Activated CD4-positive, alpha-beta T cell treated with anti-CD3 and anti-CD28 coated beads for 36 hours (primary cell): ENCODE measurements at regions not wholly inside any gene's neighbourhood (a gene's known extent, or its start where the extent isn't known, plus 50 kb on each side); places are given as distances from the start of the nearest gene placed in this dataset.

ENCODE experiments used
- ATAC-seq: fragments of 200-7000 bp; cut with Tn5 transposase; one replicate; pipeline ENCODE4 v1.10.0; 2021; ENCODE audit warnings: mild to moderate bottlenecking, moderate library complexity
- CTCF ChIA-PET: fragments of 350-600 bp; sonication (Branson Sonifier 250); formaldehyde crosslinking; loops from one replicate; lab custom pipeline; 2021; ENCODE audit warnings: antibody characterized with exemption; lab: Charles Lee
- POLR2A ChIA-PET: fragments of 350-600 bp; sonication (Branson Sonifier 250); formaldehyde crosslinking; loops from one replicate; lab custom pipeline; 2021; ENCODE audit warnings: antibody characterized with exemption, inconsistent platforms; lab: Charles Lee
- DNase-seq: peaks from one replicate; pipeline ENCODE4 v3.0.0-alpha.2; 2020
- H3K27ac Mint-ChIP-seq: one replicate; pipeline ENCODE4 v1.8.0; 2021; ENCODE audit warnings: mixed read lengths
- H3K27me3 Mint-ChIP-seq: one replicate; pipeline ENCODE4 v1.8.0; 2021; ENCODE audit warnings: mixed read lengths
- H3K36me3 Mint-ChIP-seq: one replicate; pipeline ENCODE4 v1.8.0; 2021; ENCODE audit warnings: low read depth, mixed read lengths
- H3K4me1 Mint-ChIP-seq: one replicate; pipeline ENCODE4 v1.8.0; 2021; ENCODE audit warnings: mixed read lengths
- H3K4me3 Mint-ChIP-seq: one replicate; pipeline ENCODE4 v1.8.0; 2021; ENCODE audit warnings: mild to moderate bottlenecking, moderate library complexity, mixed read lengths
- H3K9me3 Mint-ChIP-seq: one replicate; pipeline ENCODE4 v1.8.0; 2021; ENCODE audit warnings: low read depth, mixed read lengths
- intact Hi-C, 2 experiments: fragments of 100-400 bp; cut with DNase I in 1 of 2; cut with micrococcal nuclease in 1 of 2; formaldehyde crosslinking; loops; one replicate each; pipeline versions ENCODE4 v1.14.2 to v1.15.1; 2022 to 2024; cut with DNase I, micrococcal nuclease

GRCh38 chr12:91853350-91854127, 292.1 kb downstream of the BTG1 start:
- CTCF ChIA-PET: interaction anchor here (1.5 kb wide), 1 partner anchor 42 kb away, joined by 5 read pairs; no protein-coding TSS in a partner anchor
- peaks cover 1% of the 10 kb centered on the region for H3K36me3 Mint-ChIP-seq
- ATAC-seq (no peak), DNase-seq (no peak)
- POLR2A ChIA-PET: no interaction called here
- H3K4me3 Mint-ChIP-seq: no peak overlapping the region
- intact Hi-C loops: loop anchor here in 1 of 2 experiments (2.0 kb wide), 1 partner anchor 23 kb away; no protein-coding TSS in a partner anchor
- H3K9me3 Mint-ChIP-seq: no peaks in the 10 kb centered on the region
- no peaks in the 10 kb centered on the region for H3K27me3 Mint-ChIP-seq
- peaks cover 26% of the 10 kb centered on the region for H3K4me1 Mint-ChIP-seq
- no peak overlapping the region for H3K27ac Mint-ChIP-seq

- CTCF ChIA-PET: interaction anchor here (1.5 kb wide), 1 partner anchor 41 kb away, joined by 5 read pairs; no protein-coding TSS in a partner anchor
- Mint-ChIP-seq H3K27me3 (no peaks in the 10 kb centered on the region), H3K4me1 (peaks cover 18% of the 10 kb centered on the region), H3K36me3 (no peaks in the 10 kb centered on the region), H3K27ac (no peak overlapping the region), H3K9me3 (no peaks in the 10 kb centered on the region), H3K4me3 (no peak overlapping the region)
- no peak for DNase-seq
- ATAC-seq: no peak
- intact Hi-C loops: loop anchor here in 1 of 2 experiments (2.0 kb wide), 1 partner anchor 24 kb away; no protein-coding TSS in a partner anchor
- POLR2A ChIA-PET: no interaction called here
Measured at GRCh38 chr12:91852634-91853033, 293.0 kb downstream of the BTG1 start.

DNA sequence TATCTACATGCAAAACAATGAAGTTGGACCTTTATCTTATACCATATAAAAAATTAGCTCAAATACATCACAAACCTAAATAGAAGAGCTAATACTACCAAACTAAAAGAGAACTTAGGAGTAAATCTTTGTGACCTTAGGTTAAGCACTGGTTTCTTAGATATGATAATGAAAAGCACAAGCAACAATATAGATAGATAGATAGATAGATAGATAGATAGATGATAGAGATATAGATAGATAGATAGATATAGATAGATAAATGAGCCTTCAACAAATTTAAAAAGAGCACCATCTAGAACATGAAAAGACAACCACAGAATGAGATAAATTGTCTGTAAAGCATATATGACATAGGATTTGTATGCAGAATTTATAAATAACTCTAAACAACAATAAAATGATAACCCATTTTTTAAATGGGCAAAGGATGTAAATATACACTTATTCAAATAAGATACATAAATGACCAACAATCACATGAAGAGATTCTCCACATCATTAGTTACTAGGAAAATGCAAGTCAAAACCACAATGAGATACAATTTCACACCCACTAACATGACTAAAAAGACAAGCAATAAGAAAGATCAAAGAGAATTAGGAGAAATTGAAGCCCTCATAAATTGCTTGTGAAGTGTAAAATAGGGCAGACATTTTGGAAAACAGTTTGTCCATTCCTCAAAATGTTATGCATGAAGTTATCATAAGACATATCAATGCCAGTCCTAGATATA, 293.7 kb downstream of the BTG1 start:
- Mint-ChIP-seq H3K27me3 (no peaks in the 10 kb centered on the region), H3K36me3 (no peaks in the 10 kb centered on the region), H3K4me1 (peaks cover 18% of the 10 kb centered on the region), H3K27ac (no peak overlapping the region), H3K4me3 (no peak overlapping the region), H3K9me3 (no peaks in the 10 kb centered on the region)
- intact Hi-C loops: loop anchor here in 1 of 2 experiments (2.0 kb wide), 1 partner anchor 25 kb away; no protein-coding TSS in a partner anchor
- ATAC-seq (peak; percentile 53), DNase-seq (no peak)
- POLR2A ChIA-PET: no interaction called here
- CTCF ChIA-PET: interaction anchor here (2.0 kb wide), 1 partner anchor 41 kb away, joined by 5 read pairs; no protein-coding TSS in a partner anchor

DNA sequence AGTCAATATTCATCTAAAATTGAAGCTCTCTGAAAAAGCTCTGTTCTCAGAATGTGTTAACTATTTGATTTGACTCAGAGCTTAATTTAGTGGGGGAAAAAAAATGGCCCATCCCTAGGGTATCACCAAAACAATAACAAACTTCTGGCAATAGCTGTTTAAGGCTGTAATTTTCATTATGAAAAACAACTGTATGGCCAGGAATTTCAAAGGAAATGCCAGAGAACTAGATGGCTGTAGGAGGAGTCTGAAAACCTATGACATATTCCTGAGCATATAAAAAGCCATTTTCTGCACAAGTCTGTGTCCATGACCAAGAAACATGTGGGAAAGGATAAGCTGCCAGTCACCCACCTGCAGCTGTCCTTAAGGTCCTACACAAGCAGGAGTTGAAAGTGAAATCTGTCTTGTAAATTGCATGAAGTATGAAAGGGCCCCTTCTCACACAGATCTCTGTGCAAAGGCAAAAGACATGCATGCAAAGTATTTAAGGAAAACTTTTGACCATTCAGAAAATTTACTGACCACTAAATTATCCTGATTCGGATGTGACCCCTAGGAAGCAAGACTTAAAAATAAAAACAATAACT, 299.1 kb downstream of the BTG1 start:
- ATAC-seq (no peak), DNase-seq (no peak)
- H3K27me3 Mint-ChIP-seq: no peaks in the 10 kb centered on the region
- H3K36me3 Mint-ChIP-seq: peaks cover 2% of the 10 kb centered on the region
- H3K27ac Mint-ChIP-seq: no peak overlapping the region
- H3K4me1 Mint-ChIP-seq: peaks cover 9% of the 10 kb centered on the region
- ChIA-PET POLR2A (no interaction called here), CTCF (interaction anchor here (0.6 to 1.2 kb wide), 3 partner anchors 17 to 43 kb away, joined by 3 read pairs; no protein-coding TSS in a partner anchor)
- intact Hi-C loops: no loop called here
- H3K4me3 Mint-ChIP-seq: no peak overlapping the region
- peaks cover 13% of the 10 kb centered on the region for H3K9me3 Mint-ChIP-seq

- DNase-seq (no peak), ATAC-seq (no peak)
- CTCF ChIA-PET: interaction anchor here (0.8 to 1.3 kb wide), 3 partner anchors 21 to 34 kb away, joined by 3 to 7 read pairs (median 4); no protein-coding TSS in a partner anchor
- Mint-ChIP-seq H3K4me3 (no peak overlapping the region), H3K27ac (no peak overlapping the region), H3K9me3 (peaks cover 20% of the 10 kb centered on the region), H3K4me1 (peaks cover 9% of the 10 kb centered on the region), H3K36me3 (peaks cover 2% of the 10 kb centered on the region), H3K27me3 (no peaks in the 10 kb centered on the region)
- POLR2A ChIA-PET: no interaction called here
- intact Hi-C loops: no loop called here
Measured at GRCh38 chr12:91845365-91845764, 300.3 kb downstream of the BTG1 start.

DNA sequence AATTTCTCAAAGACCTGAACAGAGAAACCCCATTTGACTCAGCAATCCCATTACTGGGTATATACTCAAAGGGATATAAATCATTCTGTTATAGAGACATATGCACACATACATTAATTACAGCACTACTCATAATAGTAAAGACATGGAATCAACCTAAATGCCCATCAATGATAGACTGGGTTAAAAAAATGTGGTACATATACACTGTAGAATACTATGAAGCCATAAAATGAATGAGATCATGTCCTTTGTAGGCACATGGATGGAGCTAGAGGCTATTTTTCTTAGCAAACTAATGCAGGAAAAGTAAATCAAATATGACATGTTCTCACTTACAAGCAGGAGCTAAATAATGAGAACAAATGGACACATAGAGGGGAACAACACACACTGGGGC, 303.8 kb downstream of the BTG1 start:
- no peak overlapping the region for H3K27ac Mint-ChIP-seq
- intact Hi-C loops: no loop called here
- no peaks in the 10 kb centered on the region for H3K27me3 Mint-ChIP-seq
- H3K9me3 Mint-ChIP-seq: peaks cover 20% of the 10 kb centered on the region
- H3K4me1 Mint-ChIP-seq: peaks cover 9% of the 10 kb centered on the region
- peaks cover 2% of the 10 kb centered on the region for H3K36me3 Mint-ChIP-seq
- ATAC-seq (peak; percentile 42), DNase-seq (no peak)
- ChIA-PET CTCF (interaction anchor here (1.8 kb wide), 1 partner anchor 30 kb away, joined by 10 read pairs; no protein-coding TSS in a partner anchor), POLR2A (no interaction called here)
- H3K4me3 Mint-ChIP-seq: no peak overlapping the region

DNA sequence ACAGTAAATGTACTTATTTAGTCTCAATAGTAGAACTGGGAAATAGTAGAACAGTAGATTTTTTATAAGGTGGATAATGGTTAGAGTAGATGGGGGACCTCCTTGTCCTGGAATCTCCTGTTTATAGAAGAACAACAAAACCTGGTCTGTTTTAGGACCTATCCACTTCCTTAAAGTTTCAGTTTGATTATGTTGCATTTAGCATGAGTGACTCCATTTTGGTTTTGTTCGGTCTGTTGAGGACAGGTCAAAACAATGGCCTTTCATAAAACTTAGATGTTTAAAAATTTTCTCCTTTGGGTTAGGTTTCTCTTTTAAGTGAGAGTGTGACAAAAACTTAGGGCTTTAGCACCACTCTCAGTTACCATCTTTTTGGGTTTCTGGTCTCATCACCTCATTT, 308.9 kb downstream of the BTG1 start:
- Mint-ChIP-seq H3K27me3 (no peaks in the 10 kb centered on the region), H3K27ac (no peak overlapping the region), H3K4me3 (no peak overlapping the region), H3K36me3 (no peaks in the 10 kb centered on the region), H3K9me3 (peaks cover 9% of the 10 kb centered on the region), H3K4me1 (peaks cover 10% of the 10 kb centered on the region)
- ATAC-seq (no peak), DNase-seq (no peak)
- ChIA-PET CTCF (no interaction called here), POLR2A (no interaction called here)
- intact Hi-C loops: no loop called here

- ChIA-PET POLR2A (no interaction called here), CTCF (no interaction called here)
- DNase-seq: no peak
- Mint-ChIP-seq H3K36me3 (no peaks in the 10 kb centered on the region), H3K4me1 (peaks cover 10% of the 10 kb centered on the region), H3K27ac (no peak overlapping the region), H3K9me3 (peaks cover 6% of the 10 kb centered on the region), H3K27me3 (no peaks in the 10 kb centered on the region), H3K4me3 (no peak overlapping the region)
- ATAC-seq: no peak
- intact Hi-C loops: no loop called here
Measured at GRCh38 chr12:91836264-91836663, 309.4 kb downstream of the BTG1 start.

- no peak for DNase-seq
- CTCF ChIA-PET: no interaction called here
- peaks cover 10% of the 10 kb centered on the region for H3K4me1 Mint-ChIP-seq
- POLR2A ChIA-PET: no interaction called here
- H3K4me3 Mint-ChIP-seq: no peak overlapping the region
- H3K27ac Mint-ChIP-seq: no peak overlapping the region
- intact Hi-C loops: no loop called here
- H3K27me3 Mint-ChIP-seq: no peaks in the 10 kb centered on the region
- no peaks in the 10 kb centered on the region for H3K36me3 Mint-ChIP-seq
- peaks cover 3% of the 10 kb centered on the region for H3K9me3 Mint-ChIP-seq
- no peak for ATAC-seq
Measured at GRCh38 chr12:91835693-91836092, 310.0 kb downstream of the BTG1 start.

- ATAC-seq (no peak), DNase-seq (no peak)
- peaks cover 2% of the 10 kb centered on the region for H3K9me3 Mint-ChIP-seq
- no peaks in the 10 kb centered on the region for H3K27me3 Mint-ChIP-seq
- ChIA-PET CTCF (interaction anchor here (1.1 kb wide), 1 partner anchor 23 kb away, joined by 6 read pairs; no protein-coding TSS in a partner anchor), POLR2A (no interaction called here)
- no peak overlapping the region for H3K4me3 Mint-ChIP-seq
- intact Hi-C loops: no loop called here
- H3K4me1 Mint-ChIP-seq: peaks cover 10% of the 10 kb centered on the region
- no peak overlapping the region for H3K27ac Mint-ChIP-seq
- no peaks in the 10 kb centered on the region for H3K36me3 Mint-ChIP-seq
Measured at GRCh38 chr12:91833780-91834359, 311.8 kb downstream of the BTG1 start.

- ATAC-seq (no peak), DNase-seq (no peak)
- Mint-ChIP-seq H3K36me3 (no peaks in the 10 kb centered on the region), H3K27ac (no peak overlapping the region), H3K4me3 (no peak overlapping the region), H3K4me1 (no peaks in the 10 kb centered on the region), H3K9me3 (no peaks in the 10 kb centered on the region), H3K27me3 (no peaks in the 10 kb centered on the region)
- intact Hi-C loops: no loop called here
- POLR2A ChIA-PET: no interaction called here
- CTCF ChIA-PET: interaction anchor here (3.0 kb wide), 1 partner anchor 13 kb away, joined by 17 read pairs; no protein-coding TSS in a partner anchor
Measured at GRCh38 chr12:91825999-91826398, 319.6 kb downstream of the BTG1 start.
